Retina (tissue), 1 donor: ENCODE measurements at regions not wholly inside any gene's neighbourhood (a gene's known extent, or its start where the extent isn't known, plus 50 kb on each side); places are given as distances from the start of the nearest gene placed in this dataset.
A peak's percentile ranks its signal among the peaks of the same experiment; 100 is the strongest.
"Not testable (repeated sequence)": the region's sequence is repeated elsewhere in the genome, so short reads cannot be mapped to it uniquely, and the experiment has no call there.

Experiments used
- DNase-seq: peaks from one replicate; pipeline ENCODE4 v3.0.0-alpha.2; 2016

- not testable (repeated sequence) for DNase-seq
Measured at GRCh38 chr16:21422824-21423223, 144.7 kb upstream of the CRYM start.

DNA sequence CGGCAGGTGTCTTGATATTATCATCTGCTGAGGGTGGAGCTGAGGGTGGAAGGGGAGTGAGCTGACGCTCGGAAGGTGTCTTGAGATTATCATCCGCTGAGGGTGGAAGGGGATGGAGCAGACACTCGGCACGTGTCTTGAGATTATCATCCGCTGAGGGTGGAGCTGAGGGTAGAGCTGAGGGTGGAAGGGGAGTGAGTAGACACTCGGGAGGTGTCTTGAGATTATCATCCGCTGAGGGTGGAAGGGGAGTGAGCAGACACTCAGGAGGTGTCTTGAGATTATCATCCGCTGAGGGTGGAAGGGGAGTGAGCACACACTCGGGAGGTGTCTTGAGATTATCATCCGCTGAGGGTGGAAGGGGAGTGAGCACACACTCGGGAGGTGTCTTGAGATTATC, 126.6 kb upstream of the CRYM start:
- DNase-seq, result not testable (repeated sequence)

DNA sequence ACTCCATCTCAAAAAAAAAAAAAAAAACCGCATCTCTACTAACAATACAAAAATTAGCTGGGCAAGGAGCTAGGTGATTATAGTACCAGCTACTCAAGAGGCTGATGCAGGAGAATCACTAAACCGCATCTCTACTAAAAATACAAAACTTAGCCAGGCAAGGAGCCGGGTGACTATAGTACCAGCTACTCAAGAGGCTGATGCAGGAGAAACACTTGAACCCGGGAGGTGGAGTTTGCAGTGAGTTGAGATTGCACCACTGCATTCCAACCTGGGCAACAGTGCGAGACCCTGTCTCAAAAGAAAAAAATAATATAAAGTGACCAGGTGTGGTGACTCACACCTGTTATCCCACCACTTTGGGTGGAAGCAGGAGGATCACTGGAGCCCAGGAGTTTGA, 119.8 kb upstream of the CRYM start:
- DNase-seq, result not testable (repeated sequence)

DNA sequence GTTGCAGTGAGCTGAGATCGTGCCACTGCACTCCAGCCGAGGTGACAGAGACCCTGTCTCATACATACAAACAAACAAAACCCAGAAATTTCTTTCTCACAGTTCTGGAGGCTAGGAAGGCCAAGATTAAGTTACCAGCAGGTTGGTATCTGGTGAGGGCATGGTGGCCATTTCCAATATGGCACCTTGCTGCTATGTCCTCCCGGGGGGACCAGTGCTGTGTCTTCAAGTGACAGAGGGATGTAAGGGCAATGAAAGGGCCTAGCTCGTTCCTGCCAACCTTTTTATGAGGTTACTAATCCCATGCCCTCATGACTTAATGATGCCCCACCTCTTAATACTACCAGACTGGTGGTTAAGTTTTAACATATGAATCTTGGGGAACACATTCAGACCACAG, 118.5 kb upstream of the CRYM start:
- not testable (repeated sequence) for DNase-seq

GRCh38 chr16:21390634-21391033, 112.5 kb upstream of the CRYM start:
- not testable (repeated sequence) for DNase-seq

DNA sequence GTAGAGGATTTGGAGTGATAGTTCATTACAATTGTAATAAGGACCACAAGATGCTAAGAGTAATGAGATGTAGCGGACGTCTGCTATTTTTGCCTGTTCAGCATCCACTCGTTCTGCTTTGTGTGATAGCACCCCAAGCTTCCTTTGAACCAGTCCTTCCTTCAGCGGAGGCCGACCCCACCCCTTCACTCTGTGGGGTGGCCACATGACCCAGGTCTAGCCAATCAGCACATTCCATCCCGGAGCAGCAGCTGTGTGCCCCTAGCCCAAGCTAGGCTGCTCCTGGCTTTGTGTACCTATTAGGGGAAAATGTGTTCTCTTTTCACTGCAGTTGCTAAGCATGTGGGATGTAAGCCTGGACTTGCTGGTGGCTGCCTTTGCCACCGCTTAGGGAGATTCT, 111.8 kb upstream of the CRYM start:
- not testable (repeated sequence) for DNase-seq

DNA sequence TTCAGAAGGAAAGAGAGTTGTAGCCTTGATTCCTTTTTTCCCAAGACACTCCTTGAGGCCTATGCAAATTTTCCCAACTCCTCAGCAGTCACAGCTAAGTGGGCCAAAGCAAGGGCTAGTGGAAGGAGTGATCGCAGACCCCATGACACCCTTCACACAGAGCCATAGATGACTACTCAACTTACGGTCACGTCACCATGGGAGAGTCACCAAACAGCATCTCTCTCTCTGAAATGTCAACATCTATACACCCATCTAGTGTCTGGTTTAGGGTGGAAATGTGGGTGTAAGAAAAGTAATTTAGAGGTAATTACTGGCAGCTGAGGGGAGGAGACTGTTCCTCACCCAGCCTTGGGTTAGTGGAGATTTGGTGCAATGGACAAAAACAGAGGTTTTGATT, 109.7 kb upstream of the CRYM start:
- DNase-seq, result not testable (repeated sequence)

- DNase-seq, result not testable (repeated sequence)
Measured at GRCh38 chr16:21386201-21386915, 108.3 kb upstream of the CRYM start.

GRCh38 chr16:21383682-21384081, 105.6 kb upstream of the CRYM start:
- not testable (repeated sequence) for DNase-seq

- not testable (repeated sequence) for DNase-seq
Measured at GRCh38 chr16:21379645-21380044, 101.6 kb upstream of the CRYM start.

- not testable (repeated sequence) for DNase-seq
Measured at GRCh38 chr16:21376196-21376899, 98.3 kb upstream of the CRYM start.

DNA sequence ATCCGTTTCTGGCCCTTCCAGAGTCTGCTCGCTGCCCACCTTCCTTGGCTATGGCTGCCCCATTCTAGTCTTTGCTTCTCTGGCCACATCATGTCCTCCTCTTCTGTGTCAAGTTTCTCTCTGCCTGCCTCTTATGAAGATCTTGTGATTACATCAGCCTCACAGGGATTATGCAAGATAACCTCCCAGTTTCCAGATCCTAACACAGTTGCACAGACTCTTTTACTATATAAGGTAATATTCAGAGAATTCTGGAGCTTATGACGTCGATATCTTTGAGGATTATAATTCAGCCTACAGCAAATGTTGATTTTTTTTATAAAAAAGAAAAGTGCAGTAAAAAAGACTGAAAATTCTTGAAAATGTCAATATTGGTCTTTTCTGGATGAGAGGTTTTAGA, 97.2 kb upstream of the CRYM start:
- DNase-seq, result not testable (repeated sequence)

GRCh38 chr16:21373454-21373853, 95.4 kb upstream of the CRYM start:
- DNase-seq, result not testable (repeated sequence)

DNA sequence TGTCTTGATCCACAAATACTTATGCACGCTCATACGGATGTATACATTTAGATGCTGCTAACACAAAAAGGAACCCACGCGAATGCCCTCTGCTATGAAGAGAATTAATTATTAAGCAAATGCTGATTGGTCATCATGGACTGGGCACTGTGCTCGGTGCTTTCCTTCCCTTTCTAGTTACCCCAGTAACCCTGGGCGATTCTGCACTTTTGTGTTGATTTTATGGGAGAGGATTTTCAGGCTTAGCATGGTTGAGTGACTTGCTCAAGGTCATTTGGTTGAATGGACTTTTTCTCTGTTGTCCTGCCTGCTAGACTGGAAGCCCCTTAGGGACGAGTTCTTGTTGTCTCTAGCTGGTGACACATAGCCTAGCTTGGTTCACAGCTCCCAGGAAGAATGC, 94.8 kb upstream of the CRYM start:
- not testable (repeated sequence) for DNase-seq

GRCh38 chr16:21372162-21372835, 94.2 kb upstream of the CRYM start:
- peak; percentile 33 for DNase-seq

DNA sequence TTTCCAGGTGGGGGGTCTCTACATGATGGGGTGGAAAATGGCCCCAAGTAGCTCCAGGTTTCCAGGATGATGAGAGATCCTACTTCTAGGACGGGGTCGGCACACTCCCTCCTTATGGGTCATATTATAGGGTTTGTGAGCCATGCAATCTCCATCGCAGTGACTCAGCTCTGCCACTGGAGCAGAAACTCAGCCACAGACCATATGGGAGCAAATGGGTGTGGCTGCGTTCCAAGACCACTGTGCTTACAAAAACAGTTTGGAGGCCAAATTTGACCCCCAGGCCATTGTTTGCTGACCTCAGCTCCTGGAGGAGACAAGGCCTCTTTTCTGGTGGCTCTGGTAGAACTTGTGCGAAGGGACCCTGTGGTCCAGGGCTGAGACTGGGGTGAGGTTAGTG, 92.7 kb upstream of the CRYM start:
- not testable (repeated sequence) for DNase-seq

GRCh38 chr16:21368973-21369942, 91.2 kb upstream of the CRYM start:
- DNase-seq, result not testable (repeated sequence)

GRCh38 chr16:21367733-21368421, 89.8 kb upstream of the CRYM start:
- not testable (repeated sequence) for DNase-seq

GRCh38 chr16:21366998-21367397, 88.9 kb upstream of the CRYM start:
- not testable (repeated sequence) for DNase-seq

DNA sequence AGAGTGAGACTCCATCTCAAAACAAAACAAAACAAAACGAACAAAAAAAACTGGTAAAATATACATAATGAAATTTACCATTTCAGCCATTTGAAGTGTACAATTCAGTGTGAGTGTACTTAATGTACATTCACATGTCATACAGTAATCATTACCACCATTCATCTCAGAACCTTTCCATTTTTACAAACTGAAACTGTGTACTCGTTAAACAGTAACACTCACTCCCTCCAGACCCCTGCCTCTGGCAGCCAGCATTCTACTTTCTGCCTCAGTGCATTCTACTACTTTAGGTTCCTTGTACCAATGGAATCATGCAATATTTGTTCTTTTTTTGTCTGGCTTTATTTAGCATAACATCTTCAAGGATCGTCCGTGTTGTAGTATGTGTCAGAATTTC, 87.5 kb upstream of the CRYM start:
- DNase-seq, result not testable (repeated sequence)

DNA sequence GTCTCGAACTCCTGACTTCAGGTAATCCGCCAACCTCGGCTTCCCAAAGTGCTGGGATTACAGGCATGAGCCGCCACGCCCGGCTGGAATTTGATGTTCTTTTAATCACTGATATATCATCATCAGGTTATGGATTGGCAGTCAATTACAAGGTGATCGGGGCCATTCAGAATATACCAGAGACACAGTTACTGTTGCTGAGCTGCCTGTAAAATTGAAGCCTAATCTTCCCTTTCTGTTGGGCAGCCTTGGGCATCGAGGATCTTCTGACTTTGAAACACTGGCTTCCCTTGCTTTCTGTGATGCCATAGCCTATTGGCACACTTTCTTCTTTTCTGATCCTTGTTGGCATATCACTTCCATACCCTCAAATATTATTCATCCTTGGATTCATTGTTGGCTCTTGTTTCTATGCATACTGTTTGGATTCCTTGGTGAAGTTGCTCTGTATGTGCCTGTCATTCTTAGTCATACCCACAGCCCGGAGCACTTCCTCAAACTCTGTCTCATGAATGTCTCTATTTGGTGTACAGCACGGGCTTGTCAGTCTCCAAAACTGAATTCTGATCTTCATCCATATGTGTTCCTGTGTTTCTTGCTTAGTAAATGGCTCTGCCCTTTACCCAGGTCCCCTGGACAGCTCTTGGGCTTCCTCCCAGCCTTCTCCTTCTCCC, 85.6 kb upstream of the CRYM start:
- DNase-seq, result not testable (repeated sequence)
